Choroid plexus epithelial cell (primary cell): ENCODE measurements at regions not wholly inside any gene's neighbourhood (a gene's known extent, or its start where the extent isn't known, plus 50 kb on each side); places are given as distances from the start of the nearest gene placed in this dataset.
A peak's percentile ranks its signal among the peaks of the same experiment; 100 is the strongest.

Experiments
- DNase-seq: peaks from one replicate; pipeline ENCODE4 v3.0.0-alpha.2; 2010; ENCODE audit warnings: low read depth
- H3K4me3 ChIP-seq: 2 replicates; pipeline ENCODE4 v1.5.1; 2011; ENCODE audit warnings: low read depth, mild to moderate bottlenecking, control low read depth, low read length, moderate library complexity
- TF ChIP-seq, protein P1 (sequence below): conservative IDR thresholded peaks from 2 replicates; pipeline ENCODE4 v1.5.1; 2011; ENCODE audit warnings: low read depth, mild to moderate bottlenecking, control low read depth, inconsistent platforms, low read length, moderate library complexity

DNA sequence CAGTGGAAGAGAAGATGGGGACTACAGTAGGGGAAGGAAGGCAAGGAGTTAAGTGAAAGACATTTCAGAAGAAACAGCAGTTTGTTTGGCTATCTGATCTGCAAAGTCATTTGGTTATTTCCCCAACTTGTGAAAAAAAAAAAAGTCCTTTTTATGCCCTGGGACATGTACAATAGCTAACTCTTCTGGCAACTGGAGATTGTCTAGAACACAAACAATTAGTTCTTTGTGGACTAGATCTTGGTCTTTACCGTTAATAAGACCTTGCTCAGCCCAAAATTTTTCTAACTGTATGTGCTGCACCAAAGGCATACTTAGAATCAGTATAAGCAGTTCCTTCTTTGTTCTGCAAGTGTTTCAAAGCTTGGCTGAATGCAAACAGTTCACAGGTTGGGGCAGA lies 103.5 kb upstream of the NECTIN3 start:
- H3K4me3 ChIP-seq: no peak overlapping the region
- no peak for DNase-seq
- TF ChIP-seq, protein P1, sequence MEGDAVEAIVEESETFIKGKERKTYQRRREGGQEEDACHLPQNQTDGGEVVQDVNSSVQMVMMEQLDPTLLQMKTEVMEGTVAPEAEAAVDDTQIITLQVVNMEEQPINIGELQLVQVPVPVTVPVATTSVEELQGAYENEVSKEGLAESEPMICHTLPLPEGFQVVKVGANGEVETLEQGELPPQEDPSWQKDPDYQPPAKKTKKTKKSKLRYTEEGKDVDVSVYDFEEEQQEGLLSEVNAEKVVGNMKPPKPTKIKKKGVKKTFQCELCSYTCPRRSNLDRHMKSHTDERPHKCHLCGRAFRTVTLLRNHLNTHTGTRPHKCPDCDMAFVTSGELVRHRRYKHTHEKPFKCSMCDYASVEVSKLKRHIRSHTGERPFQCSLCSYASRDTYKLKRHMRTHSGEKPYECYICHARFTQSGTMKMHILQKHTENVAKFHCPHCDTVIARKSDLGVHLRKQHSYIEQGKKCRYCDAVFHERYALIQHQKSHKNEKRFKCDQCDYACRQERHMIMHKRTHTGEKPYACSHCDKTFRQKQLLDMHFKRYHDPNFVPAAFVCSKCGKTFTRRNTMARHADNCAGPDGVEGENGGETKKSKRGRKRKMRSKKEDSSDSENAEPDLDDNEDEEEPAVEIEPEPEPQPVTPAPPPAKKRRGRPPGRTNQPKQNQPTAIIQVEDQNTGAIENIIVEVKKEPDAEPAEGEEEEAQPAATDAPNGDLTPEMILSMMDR: no peak

DNA sequence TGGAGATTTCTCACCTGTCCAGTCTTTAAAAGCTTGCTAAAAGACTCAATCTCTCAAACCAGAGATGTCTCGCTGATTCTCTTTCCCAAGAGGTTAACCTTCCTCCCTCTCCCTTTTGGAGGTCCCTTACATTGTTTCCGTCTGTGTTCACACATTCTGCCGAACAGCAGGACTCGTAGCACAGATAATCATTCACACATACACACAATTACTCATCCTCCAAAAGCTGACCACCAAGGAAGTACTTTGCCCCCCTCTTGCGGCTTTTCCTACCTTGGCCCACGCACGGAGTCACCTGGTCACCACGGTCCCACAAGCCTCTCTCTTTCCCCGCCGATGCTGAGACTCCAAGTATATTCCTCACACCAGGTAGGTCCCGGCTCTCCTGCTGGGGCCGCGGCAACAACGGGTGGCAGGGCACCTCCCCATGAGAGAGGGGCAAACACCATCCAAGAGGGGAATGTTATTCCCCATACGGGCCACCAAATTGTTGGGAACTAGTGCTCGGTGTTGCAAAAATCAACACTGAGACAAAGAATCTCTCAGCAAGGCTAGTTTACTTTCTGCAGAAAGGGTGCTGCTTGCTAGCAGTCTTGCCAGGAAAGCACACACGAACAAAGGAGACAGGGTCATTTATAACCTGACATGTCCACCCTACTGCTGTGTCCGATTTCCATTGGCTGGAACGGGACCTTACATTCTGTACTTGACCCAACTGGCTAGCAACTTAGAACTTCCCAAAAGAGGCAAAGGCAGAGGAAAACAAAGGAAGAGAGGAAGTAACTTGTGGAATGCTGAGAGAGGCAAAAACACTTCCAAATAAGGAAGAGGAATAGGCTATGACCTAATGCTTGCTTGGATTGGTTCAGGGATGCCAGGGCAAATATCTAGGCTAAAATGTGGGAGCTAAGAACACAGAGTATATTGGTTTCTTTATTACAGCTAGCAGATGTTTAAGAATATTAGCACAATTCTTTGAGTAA lies 102.1 kb upstream of the NECTIN3 start:
- TF ChIP-seq, protein P1: no peak
- no peak overlapping the region for H3K4me3 ChIP-seq
- DNase-seq: no peak

DNA sequence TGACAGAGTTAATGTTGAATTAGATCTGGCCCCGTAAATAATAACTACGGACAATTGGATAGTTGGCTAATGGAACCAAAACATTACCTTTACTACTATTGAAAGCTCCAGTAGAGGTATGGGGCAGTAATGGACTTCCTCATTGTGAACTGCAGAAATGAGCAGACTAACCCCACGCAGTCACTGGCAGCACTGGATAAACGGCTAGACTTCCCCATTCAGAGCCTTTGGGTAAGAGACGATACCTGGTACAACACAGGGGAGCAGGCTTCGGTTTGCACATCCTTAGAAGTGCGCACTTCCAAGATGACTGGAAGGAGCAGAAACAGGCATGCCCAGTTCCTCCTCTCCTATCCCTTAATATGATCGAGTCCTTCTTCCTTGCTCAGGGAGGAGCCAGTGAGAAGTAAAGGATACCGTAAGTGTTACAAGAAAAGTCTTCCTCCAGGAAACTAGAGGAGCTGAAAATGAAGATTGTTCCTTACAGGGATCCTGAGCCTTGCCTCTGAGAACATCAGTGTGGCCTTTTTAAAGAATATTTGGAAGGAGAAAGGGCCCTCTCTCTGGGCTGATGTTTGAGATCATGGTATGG lies 100.5 kb upstream of the NECTIN3 start:
- DNase-seq: no peak
- no peak overlapping the region for H3K4me3 ChIP-seq
- TF ChIP-seq, protein P1: no peak

DNA sequence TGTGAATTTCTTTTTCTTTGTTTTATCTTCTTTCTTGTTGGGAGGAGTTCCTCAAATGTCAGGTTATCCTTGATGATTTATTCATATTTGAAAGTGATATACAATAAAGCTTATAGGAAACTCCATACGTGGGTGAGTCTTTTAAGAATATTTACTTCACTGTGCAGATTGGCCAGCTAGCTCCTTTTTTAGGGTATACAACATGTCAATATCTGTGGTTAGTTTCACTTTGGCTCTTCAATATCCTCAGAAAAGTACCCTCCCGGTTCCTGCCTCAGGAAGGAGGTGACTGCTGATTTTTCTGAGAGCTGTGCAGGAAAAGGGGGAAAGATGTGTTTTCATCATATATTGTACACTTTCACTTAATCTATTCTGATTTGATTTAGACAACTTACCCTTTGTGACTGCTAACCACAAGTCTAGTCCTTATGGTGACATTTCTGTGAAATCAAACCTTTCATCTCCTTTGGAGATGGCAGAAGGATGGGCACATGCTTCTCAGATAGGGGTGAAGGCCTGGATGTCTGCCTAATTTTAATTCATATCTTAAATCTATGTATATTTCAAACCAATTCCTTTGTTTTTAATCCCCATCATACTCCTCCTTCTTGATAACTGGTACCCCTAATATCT lies 98.2 kb upstream of the NECTIN3 start:
- TF ChIP-seq, protein P1: no peak
- DNase-seq: no peak
- H3K4me3 ChIP-seq: no peak overlapping the region

DNA sequence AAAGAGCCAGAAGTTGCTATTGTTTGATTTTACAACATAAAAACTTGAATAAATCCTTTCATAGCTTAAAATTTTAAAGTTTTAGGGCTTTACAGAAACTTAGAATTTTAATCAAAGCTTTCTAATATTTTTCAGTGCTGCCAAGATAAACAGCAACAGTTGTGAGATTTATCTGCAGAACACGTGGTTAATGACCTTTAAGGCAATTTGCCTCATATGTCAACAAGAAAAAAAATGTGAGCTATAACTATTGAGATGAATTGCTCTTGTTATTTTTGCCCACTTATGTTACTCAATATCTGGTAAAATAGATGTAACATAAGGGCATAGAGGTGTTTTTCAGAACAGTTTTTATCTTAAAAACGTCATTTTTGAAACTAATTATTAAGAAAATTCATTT lies 96.7 kb upstream of the NECTIN3 start:
- no peak overlapping the region for H3K4me3 ChIP-seq
- TF ChIP-seq, protein P1: no peak
- peak; percentile 38 for DNase-seq

DNA sequence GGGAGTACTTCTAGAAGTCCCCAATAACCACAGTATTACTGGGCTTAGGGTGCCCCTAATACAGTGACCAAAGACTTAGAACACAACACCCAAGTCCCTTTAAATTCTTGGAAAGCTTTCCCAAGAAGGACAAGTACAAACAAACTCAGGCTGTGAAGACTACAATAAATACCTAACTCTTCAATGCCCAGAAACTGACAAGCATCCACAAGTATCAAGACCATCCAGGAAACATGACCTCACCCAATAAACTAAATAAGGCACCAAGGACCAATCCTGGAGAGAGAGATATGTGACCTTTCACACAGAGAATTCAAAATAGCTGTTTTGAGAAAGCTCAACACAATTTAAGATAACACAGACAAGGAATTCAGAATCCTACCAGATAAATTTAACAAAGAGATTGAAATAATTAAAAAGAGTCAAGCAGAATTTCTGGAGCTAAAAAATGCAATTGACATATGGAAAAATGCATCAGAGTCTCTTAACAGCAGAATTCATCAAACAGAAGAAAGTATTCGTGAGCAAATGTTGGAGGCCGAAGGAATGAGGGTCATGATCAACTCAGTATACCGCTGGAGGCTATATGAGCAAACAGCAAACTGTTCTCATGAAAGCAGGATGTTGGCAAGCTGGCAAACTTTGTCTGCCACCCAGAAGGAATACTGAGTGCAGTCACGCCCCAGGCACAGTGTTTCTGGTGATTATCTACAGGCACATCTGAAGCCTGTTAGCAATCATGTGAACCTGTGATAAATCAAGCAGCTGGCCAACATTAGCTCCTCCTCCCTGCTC lies 87.0 kb upstream of the NECTIN3 start:
- no peak overlapping the region for H3K4me3 ChIP-seq
- TF ChIP-seq, protein P1: no peak
- no peak for DNase-seq
